Mammary epithelial cell (primary cell): ENCODE measurements at regions not wholly inside any gene's neighbourhood (a gene's known extent, or its start where the extent isn't known, plus 50 kb on each side); places are given as distances from the start of the nearest gene placed in this dataset.

Experiments
- CTCF ChIP-seq, 2 donors: IDR thresholded peaks in 1 of 2; conservative IDR thresholded peaks in 1 of 2; 2 replicates each; pipeline ENCODE4 v1.5.1; 2011 to 2012; ENCODE audit warnings: inconsistent platforms in 2 of 2, low read length in 2 of 2, mild to moderate bottlenecking in 2 of 2, control low read depth in 1 of 2, low read depth in 1 of 2; ENCODE audit not compliant: insufficient read depth in 1 of 2; ENCODE audit errors: extremely low read depth in 1 of 2
- EZH2 ChIP-seq: IDR thresholded peaks from 2 replicates; pipeline ENCODE4 v1.6.1; 2012; ENCODE audit warnings: low read length, inconsistent platforms, borderline replicate concordance

GRCh38 chr4:140271553-140271952, 101.9 kb upstream of the SCOC start:
- no peak for TF ChIP-seq CTCF (conservative IDR thresholded peaks at IDR 0.05 in 1 of 2, IDR thresholded peaks at IDR 0.05 in 1 of 2; ENCODE audit: extremely low read depth in 1 of 2, insufficient read depth in 1 of 2, low read depth in 1 of 2, low read length in 2 of 2)
- TF ChIP-seq EZH2 = no peak
